D721Med (cell line): ENCODE measurements at regions not wholly inside any gene's neighbourhood (a gene's known extent, or its start where the extent isn't known, plus 50 kb on each side); places are given as distances from the start of the nearest gene placed in this dataset.

Source experiments
- DNase-seq: peaks from one replicate; pipeline ENCODE4 v3.0.0; 2011; ENCODE audit warnings: low spot score; ENCODE audit not compliant: insufficient read length
- FAIRE-seq: peaks from 2 replicates; lab custom pipeline; 2011; peaks lifted over from hg19 to GRCh38; lab: Jason Lieb, UNC
- TF ChIP-seq, protein P1 (sequence below): IDR thresholded peaks from 2 replicates; pipeline ENCODE4 v1.5.1; 2012; ENCODE audit warnings: mild to moderate bottlenecking, control low read depth; ENCODE audit not compliant: insufficient read depth; ENCODE audit errors: missing control alignments

DNA sequence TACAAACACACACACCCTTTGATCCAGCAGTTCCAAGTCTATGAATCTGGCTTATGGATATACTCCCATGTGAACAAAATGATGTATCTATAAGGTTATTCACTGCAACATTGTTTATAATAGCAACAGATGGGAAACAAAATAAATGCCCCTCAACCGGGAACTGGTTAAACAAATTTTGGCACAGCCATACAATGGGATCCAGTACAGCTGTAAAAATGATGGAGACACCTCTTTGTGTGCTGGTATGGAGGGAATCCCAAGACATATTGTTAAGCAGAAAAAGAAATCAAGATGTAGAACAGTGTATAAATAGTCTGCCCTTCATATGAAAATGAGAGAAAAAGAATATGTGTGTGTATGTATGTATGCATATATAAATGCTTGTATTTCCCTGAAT lies 155.5 kb downstream of the SNX10 start:
- no peak for FAIRE-seq
- DNase-seq, result no peak
- TF ChIP-seq, protein P1, sequence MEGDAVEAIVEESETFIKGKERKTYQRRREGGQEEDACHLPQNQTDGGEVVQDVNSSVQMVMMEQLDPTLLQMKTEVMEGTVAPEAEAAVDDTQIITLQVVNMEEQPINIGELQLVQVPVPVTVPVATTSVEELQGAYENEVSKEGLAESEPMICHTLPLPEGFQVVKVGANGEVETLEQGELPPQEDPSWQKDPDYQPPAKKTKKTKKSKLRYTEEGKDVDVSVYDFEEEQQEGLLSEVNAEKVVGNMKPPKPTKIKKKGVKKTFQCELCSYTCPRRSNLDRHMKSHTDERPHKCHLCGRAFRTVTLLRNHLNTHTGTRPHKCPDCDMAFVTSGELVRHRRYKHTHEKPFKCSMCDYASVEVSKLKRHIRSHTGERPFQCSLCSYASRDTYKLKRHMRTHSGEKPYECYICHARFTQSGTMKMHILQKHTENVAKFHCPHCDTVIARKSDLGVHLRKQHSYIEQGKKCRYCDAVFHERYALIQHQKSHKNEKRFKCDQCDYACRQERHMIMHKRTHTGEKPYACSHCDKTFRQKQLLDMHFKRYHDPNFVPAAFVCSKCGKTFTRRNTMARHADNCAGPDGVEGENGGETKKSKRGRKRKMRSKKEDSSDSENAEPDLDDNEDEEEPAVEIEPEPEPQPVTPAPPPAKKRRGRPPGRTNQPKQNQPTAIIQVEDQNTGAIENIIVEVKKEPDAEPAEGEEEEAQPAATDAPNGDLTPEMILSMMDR, result no peak

DNA sequence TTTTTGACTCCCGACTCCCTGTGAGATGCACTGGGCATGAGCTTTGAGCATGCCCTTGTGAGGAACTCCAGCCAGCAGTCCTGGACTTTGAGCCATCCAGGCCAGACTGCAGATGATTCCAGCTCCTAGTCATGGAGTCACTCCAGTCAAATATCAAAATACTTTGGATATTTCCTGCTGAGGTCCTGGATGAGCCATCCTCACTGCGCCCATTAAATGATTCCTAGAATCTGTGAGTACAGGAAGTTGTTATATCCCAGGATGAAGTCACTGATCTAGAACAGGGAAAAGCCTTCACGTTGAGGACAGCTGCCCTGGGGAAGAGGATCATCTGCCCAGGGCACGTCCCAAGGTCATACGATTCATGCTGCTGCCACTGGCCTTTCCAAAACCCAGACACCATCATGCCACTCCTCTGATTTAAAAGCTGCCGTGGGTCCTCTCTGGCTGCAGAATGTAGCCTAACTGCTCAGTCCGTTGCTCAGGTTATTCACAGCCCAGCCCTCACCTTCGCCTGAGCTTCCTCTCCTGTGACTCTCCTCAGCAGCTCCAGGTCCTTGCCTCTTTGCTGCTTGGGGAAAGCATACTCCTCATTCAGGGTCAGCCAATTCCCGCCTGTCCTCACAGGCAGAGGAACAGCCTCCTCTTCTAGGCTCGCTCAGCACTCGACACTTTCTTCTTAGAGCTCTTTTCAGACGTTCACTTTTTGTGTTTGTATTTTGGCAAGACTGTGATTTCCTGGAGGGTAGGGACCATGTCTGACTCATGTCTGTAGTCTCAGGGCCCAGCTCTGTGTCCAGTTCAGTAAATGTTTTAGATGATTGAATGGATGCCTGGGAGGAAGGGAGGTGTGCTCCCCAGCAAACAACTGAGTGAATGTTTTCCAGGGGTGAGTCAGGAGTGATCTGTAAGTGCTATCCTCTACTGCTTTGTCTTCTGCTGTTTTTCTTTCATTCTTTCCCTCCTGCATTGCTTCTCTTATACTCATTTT lies 157.8 kb downstream of the SNX10 start:
- TF ChIP-seq, protein P1, result no peak
- no peak for DNase-seq
- FAIRE-seq, result no peak

DNA sequence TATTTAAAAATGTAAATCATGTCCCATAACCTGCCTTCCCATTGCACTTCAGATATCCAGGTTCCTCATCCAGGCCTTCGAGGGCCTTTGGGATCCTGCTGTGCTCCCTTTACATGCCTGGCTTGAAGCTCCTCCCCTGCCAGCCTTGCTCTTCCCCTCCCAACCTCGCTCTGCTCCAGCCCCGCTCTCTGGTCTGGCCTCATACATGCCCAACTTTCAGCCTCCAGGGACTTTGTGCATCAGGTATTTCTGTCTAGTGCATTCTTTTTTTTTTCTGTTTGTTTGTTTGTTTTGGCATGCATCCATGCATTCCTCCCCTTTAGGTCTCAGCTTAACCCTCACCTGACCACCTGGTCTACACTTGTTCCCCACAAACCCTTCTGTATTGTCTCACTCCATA lies 160.3 kb downstream of the SNX10 start:
- DNase-seq (no peak), FAIRE-seq (no peak)
- TF ChIP-seq, protein P1, result no peak

DNA sequence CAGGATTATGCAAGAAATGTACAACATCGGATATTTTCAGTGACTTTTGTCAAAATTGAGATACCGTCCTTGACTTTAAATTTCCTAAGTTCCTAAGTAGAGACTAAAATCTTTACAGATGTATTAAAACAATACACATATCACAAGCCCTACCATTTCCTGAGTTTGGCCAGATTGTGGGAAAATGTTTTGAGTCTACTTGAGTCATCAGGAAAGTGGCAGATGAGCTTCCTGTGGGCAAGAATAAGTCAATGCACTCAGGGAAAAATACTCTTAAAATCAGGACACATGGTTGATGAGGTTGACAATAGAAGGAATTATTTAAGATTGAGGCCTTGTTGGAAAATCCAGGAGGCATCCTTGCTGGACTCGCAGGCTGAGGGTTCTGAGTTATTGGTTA lies 162.5 kb downstream of the SNX10 start:
- no peak for DNase-seq
- TF ChIP-seq, protein P1, result no peak
- no peak for FAIRE-seq

DNA sequence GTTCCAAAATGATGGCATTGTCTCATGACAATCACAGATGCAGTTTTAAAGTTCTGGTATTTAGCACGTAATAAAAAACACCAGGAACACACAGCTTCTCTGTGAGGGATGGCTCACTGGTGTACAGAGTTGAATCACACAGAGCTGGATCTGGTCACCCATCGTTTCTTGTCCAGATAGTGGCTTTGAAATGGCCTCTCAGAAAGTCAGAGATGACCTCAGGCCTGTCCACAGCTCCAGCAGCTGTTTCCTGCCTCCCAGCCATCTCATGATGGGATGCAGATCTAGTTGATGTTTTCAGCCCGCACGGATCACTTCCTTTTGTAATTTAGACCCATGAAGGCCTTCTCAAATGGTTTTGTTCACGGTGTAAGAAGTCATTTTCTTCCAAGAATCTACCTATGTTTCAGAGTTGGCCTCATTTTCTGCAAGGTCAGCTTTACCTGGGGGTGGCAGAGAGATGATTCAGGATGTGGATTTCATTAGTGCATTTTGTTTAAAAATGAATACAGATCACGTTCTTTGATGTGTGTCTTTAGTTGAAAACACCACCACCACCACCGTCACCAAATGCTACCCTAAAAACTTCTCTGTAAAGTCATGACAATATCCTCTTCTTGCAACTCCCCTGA lies 166.2 kb downstream of the SNX10 start:
- no peak for DNase-seq
- TF ChIP-seq, protein P1, result no peak
- FAIRE-seq, result no peak

DNA sequence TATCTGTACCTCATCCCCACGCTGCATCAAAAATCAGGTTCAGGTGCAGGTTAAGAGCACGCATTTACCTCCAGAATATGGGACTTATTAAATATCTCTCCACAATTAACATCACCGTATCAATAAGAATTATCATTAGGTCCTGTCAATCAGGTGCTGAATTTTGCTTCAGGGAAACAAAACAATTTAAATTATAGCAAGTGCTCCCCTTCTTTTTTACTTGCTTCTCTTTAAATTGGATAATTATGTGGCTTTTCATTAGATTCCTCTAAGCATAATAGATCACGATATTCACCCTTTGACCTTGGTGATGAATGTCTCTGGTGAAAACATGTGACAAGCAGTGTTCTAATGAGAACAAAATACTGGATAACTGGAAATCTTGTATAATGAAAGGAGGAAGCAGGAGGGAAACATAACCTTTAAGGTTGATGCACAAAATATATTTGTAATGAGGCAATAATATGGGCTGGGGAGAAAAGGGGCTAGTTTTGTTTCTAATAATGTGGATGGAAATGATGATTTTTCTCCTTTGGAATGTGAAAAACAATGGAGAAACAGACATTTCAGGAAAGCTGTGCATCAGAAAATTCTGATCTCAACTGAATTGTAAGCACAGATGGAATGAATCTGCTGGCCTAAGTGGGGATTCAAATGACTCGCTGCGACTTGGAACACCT lies 166.9 kb downstream of the SNX10 start:
- no peak for FAIRE-seq
- TF ChIP-seq, protein P1, result no peak
- DNase-seq, result no peak
